HG02852 (cell line): ENCODE measurements at regions not wholly inside any gene's neighbourhood (a gene's known extent, or its start where the extent isn't known, plus 50 kb on each side); places are given as distances from the start of the nearest gene placed in this dataset.

Source experiments
- ATAC-seq: cut with Tn5 transposase; IDR thresholded peaks from one replicate; pipeline ENCODE4 v1.9.1; 2021; ENCODE audit warnings: mild to moderate bottlenecking, moderate library complexity; ENCODE audit not compliant: unreplicated experiment

DNA sequence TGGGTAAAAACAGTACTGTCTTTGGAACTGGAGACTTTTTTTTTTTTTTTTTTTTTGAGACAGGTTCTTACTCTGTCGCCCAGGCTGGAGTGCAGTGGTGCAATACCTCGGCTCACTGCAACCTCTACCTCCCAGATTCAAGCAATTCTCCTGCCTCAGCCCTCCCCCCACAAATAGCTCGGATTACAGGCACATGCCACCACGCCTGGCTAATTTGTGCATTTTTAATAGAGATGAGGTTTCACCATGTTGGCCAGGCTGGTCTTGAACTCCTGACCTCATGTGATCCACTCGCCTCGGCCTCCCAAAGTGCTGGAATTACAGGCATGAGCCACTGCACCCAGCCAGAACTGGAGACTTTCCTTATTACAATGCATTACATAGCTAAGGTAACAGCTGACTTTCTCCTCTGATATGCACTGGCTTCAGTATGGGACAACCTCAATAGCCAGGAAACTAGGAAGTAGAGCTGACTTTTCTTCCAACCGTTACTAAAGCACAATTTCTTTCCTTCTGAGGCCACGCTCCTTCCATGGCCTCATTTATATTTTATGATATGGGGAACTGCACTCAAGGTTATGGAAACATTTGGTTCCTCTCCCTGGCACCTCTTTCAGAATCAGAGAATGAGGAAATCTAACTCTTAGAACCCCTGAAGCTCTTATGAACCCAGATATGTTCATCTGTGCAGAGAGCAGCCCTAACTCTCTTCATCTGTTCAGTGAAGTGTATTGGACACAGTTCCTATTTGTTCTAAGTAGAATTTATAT lies 53.5 kb upstream of the FAM9B start:
- ATAC-seq = no peak

DNA sequence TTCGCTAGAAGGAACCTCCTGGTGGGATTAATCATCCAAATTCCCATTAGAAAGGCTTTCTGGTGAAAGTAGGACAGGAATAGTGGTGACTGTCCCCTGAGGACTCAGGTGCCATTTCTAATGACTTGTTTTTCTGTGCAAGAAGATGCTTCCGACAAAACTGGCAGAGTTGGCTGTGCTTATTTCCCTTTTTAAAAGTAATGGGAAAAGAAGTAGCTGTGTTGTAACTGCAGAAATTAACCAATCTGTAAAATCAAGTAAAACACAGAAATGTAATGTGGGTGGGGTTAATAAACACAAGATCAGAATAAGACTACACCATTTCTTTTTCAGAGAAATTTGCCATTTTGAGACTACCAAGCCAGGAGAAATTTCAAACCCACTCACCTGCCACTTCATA lies 55.0 kb upstream of the FAM9B start:
- no peak for ATAC-seq

DNA sequence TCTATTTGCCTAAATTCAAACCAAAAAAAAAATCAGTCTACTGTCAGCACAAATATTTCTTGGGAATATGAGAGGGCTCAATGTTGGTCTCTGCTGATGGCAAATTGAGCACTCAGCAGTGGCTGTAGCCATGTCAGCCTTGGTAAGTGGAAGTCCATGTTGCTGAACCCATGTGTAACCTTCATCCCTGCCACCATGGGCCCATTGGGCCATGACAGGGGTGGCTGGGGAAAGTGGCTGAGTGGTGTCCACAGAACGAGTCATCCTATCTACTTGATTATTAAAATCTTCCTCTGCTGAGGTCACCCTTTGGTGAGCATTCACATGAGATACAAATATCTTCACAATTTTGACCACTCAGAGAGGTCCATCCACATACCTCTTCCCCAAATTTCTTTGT lies 56.8 kb upstream of the FAM9B start:
- ATAC-seq = no peak

DNA sequence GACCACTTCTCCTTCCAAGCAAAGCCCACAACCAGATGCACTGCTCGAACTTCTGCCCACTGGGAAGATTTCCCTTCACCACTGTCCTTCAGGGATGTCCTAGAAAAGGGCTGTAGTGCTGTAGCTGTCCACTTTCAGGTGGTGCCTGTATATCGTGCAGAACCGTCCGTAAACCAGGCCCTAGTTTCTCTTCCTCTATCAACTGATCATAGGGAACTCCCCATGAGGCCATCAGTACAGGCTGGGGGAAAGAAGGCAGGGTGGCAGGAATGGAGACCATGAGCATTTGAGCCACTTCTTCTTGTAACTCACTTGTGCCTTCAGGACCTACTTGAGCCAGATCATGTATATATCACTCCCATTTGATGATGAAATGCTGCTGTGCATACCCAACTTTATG lies 57.3 kb upstream of the FAM9B start:
- ATAC-seq = no peak

DNA sequence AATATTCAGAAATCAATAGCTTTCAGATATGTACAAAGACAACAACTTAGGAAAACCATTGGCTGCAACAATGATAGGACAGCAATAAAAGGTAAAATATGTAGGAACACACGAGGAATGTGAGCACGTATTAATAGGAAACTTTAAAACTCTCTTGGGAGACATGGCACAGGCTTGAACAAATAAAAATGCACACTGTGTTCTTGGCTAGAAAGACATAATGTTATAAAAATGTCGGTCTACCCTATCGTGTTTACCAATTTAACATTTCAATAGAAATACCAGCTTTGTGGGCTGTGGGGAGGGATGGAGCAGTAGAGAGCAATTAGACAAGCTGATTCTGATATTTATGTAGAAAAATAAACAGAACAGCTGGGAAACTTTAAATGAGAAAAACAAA lies 69.0 kb upstream of the FAM9B start:
- no peak for ATAC-seq

DNA sequence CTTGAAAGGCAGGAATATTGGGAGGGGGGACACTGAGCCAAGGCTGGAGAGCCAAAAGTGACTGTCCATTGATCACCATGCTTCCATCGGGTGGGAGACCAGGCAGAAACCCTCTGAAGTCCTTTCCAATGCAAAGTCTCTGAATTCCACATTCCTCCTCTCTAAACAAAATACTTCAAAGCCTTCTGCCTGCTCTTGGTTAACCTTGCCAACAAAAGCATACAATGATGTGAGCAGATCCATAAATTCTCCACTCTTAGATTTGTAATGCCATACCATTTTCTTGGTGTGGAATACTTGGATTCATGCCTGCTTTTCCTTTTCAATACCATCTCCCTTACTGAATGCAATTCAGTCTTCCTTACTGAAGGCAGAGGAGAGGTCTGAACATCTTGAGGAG lies 74.1 kb upstream of the FAM9B start:
- ATAC-seq = no peak

DNA sequence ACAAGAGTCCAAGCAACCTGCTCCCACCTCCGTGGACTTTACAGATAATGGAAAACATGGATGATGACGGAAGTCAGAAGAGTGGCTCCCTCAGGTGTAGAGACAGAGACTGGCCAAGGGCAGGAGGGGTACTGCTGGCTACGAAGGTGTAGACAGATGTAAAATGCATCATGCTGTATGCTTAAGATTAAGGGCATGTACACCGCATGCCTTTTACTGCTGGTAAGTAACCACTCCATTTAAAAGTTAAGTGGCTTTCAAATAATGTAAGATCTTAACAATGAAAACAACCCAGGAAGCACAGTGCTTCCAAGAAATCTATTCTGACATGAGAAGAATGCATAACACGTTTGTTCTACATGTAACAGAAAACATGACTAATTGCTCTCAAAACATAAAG lies 76.9 kb upstream of the FAM9B start:
- no peak for ATAC-seq

DNA sequence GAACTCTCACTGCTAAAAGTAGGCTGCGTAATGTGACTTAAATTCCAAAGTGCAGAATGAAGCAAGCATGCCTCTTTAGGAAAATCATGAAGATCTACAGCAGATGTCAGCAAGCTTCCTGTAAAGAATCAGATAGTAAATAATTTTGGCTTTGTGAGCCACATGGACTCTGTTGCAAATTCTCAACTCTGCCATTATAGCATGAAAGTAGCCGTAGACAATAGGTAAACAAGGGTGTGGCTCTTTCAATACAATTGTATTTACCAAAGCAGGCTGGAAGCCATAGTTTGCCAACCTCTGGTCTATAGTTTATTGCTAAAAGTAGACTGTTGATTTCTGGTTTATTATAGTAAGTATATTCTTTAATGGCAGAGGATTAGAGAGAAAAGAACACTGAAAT lies 80.3 kb upstream of the FAM9B start:
- no peak for ATAC-seq

DNA sequence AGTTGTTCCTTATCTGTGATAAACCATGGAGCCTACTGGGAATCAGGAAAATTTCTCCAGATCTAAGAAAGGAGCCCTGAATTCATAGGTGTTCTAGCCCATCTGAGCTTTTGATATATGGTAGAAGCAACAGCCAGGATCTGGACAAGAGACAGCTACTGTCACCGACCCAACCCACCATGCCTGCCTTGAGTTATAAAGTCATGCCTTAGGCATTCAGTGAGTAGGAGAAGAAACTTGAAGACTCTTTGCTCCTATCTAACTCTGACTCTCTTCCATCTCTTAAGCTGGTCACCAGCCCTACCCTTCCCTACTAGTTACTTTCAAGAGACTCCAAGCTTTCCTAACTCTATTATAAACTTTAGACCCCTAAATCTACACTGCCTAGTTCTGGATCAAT lies 83.9 kb upstream of the FAM9B start:
- no peak for ATAC-seq

DNA sequence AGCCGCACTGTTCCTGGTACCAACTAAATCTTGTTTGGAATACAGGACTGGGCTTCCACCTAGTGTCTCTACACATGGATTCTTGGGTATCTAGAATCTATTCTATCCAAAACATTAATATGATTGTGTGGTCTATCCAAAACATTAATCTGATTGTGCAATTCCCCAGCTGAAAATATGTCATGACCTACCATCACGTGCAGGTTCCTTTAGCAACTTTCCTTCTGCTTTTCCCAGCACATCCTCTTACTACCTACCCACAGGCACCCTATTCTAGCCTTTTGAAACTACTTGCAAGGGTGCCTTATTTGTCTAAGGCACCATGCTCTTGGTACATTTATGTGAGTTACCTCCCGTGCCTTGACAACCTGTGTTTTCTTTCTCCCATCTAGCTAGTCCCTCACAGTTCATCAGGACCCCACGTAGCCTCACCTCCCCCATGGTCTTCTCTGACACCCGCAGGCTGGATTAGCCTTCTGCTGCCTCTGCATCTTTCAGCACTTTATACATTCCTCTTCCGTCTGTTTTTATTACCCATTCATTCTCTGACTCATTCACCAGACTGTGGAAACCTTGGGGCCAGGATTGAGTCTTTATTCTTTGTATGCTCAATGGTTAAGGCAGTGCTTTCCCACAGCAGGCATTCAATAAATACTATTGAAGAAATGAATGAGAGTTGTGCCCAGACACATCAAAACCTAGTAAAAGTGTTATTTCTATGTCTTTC lies 88.8 kb upstream of the FAM9B start:
- ATAC-seq = no peak

DNA sequence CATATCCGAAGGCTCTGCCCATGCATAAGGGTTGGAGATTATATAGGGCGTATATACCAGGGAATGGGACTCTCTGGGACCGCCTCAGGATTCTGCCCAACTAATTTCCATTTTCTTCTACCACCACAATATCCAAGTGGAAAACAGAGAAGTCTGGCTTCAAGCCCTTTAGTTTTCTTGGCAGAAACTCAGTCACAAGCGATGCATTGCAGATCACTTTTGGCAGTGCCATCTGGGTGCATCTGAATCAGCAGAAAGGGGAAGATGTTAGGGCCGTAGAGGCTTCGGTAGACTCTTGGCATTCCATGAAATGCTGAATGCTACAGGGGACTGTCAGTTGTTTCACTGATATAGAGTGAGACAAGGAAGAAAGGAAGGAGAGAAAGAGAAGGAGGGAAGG lies 94.1 kb upstream of the FAM9B start:
- no peak for ATAC-seq

DNA sequence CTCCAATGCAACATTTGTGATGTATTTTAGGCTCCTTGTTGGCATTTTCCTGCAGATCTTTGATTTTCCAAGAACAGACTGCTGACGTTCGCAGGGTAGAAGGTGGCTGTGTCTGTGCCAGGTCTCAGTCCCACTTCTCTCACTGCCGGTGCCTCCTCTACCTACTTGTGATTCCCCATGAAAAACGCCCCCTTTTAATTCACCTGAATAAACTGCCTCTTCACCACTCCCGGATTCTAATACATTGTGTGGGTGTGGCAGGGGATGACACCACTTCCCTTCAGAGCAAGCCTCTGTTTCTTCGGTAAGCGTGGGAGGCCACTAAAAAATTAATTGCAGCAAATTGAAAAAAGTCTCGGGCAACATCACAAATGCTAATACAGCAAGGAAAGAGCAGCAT lies 96.1 kb upstream of the FAM9B start:
- no peak for ATAC-seq

DNA sequence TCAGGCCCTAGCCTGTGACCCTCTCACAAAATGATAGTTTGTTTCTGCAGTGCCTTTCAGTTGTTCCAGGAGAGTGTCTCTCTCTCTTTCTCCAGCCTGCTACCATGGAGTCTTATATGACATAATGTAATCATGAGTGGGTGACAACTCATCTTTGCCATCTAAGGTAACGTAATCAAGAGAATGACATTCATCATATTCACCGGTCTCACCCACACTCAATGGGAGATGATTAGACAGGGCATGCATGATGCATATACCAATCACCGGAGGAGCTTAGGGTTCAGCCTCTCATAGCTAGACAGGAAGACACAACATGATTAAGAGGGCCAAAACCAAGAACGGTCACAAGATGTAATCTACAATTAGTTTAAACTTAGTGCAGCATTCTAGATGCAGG lies 97.1 kb upstream of the FAM9B start:
- ATAC-seq = no peak

DNA sequence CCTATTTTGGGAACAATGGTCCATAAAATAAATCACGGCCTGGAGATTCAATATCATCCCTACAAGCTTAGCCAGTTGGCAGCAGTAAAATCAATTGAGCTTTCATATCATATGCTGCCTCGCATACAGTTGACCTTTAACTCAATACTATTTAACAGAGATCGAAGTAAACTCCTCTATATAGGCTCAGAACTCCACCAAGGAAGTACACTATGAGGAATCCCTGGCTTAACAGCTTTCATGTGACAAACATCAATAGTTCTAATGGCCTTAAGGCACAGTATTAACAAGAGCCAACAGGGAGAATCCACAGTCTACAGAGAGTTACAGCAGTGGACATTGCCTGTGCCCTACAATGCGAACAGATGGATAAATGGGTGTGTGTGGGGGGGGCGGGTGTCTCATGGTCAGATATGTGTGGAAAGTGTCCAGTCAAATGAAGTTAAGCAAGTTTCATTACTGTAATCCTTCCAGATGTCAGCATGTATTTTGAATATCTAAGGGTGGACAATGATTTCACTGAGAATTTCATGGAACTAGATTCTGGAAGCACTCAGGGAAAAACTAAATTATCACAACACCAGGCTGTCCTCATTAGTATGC lies 98.2 kb upstream of the FAM9B start:
- no peak for ATAC-seq

DNA sequence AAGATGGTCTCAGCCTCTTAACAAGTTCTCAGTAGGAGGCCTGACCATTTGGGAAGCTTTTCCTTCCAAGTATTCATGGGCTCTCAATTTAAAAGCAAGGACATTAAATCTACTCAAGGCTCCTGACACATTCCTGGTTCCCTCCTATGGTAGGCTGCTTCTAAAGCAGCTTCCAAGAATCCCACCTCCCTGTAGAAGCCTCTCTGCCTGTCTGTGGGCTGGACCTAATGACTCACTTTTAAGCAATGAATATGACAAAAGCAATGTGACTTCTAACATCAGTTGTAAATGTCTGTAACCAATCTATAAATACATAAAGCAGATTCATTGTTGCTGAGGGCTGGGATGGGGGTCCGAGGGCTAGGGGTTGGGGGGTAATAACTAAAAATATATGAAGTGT lies 99.5 kb upstream of the FAM9B start:
- no peak for ATAC-seq

DNA sequence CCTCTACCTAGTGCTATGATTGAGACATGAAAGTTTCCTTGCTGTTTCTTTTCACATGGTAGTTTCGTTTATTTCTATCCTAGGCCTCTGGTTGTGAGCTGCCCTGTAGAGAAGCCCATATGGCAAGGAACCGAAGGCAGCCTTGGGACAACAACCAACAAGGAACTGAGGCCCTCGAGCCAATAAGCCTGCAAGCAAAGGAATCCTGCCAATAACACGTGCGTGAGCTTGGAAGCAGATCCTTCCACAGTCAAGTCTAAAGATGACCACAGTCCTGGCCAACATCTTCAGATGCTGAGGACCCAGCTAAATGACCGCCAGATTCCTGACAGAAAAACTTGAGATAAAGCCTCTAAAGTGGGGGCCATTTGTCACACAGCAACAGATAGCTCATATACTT lies 100.4 kb upstream of the FAM9B start:
- ATAC-seq = no peak

DNA sequence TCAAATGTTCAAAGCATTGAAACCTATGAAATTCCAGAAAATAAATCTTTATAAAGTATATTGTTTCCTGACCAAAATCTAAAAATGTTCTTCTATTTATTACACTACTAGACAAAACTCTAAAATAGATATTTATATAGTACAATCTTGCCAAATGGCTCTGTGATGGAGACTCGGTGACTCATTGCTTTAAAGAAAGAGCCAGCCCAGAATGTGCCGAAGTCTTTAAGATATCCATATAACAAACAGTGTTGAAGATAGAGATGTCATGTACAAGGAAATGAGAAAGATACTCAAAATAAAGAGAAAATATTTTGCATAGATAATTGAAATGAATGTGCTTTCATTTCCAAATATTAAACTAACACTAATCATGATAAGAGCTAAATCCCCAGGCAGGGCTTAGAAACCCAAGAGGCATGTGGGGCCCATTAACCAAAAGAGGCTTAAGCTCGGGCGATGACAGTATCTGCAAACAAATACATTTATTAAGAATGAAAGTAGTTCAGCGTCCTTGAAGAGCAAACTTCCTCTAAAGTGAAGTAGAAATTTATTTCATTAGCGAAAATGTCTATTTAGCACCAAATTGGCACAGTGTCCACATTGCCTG lies 102.1 kb upstream of the FAM9B start:
- no peak for ATAC-seq

DNA sequence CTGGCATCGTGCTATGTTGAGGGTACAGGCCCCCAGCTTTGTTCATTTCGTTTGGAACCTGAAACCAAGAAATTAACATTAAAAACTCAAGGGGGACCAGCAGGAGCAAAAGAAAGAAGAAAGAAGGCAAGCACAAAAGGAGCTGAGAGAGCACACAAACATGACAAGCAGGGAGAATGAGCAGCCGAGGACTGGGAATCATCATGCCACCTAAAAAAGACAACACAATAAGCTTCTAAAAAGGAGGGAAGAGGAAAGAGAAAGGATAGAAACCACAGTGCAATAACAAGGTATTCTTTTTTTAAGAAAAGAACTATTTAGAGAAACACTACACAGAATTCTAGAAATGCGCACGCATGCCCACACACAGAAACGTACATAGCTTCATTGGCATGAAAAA lies 103.2 kb upstream of the FAM9B start:
- no peak for ATAC-seq

DNA sequence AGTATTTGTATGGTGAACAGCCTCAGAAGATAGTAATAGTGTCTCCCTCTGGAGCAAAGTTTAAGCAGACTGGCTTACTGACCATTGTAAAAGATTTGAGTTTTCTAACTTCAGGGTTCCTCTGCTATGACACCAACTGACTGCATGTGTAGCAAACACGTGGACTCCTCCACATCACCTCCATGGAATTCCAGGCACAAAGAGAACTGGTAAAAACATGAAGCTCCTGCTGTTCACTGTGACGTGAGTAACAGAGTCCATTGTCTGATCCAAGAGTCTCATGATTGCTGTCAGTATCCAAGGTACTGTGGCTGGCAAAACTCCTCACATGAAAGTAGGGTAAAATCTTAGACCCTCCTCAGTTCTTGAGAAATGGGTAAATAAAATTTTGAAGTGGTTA lies 107.6 kb upstream of the FAM9B start:
- no peak for ATAC-seq

DNA sequence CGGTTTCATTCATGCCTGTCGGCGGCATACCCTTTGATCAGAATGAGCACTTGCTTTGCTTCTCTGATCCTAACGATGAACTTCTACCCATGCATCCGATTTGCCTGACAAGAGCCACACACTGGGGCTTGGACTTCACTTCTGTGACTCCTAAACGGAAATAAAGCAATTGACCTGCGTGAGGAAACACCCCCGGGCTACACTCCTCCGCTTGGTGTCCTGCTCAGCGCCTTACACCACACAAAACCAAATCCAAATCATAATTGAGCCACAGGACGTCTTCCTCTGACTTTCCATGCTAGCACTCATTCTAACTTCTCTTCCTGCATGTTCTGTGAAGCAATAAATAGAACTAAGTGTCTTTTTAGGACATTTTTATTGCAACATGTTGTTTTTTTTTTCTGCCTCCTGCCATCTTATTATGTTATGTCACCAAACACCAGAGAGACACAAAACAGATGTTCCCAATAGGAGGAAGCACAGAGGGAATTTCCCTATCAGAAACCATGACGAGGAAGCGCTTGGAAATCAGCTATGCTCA lies 110.8 kb upstream of the FAM9B start:
- no peak for ATAC-seq

DNA sequence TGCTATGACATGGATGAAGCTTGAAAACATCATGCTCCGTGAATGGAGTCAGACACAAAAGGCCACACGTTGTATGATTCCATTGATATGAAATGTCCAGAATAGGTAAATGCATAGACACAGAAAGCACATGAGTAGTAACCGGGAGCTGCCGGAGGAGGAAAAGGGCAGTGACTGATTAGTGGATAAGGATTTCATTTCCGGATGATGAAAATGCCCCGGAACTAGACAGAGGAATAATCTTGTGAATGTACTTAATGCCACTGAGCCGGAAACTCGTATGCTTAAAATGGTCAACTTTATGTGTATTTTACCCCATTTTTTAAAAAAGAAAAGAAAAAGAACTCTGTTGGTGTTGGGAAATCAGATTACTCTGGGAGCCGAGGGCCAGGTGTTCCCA lies 112.7 kb upstream of the FAM9B start:
- no peak for ATAC-seq

DNA sequence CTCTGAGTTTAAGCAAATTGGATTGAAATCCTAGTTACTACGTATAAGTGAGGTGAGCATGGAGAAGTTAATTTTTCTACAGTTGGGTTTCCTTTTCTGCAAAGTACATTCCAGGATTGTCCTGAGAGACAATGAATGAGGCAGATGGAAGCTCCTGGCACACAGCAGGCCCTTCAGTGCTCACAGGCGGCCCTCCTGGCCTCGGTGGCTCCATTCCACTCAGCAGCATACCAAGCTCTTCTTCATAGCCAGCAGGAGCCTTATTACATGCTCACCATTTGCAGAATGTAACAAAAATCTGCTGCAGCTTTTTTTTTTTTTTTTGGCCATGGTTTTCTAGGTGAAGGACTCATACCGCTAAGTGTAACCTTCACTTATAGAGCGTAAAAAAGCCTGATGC lies 113.2 kb upstream of the FAM9B start:
- ATAC-seq = no peak
